ENCODE measurements at regions not wholly inside any gene's neighbourhood (a gene's known extent, or its start where the extent isn't known, plus 50 kb on each side); places are given as distances from the start of the nearest gene placed in this dataset.

- Histone ChIP-seq H3K36me3 (replicated peaks; ENCODE audit: low read depth, low read length) (no peaks in the 10 kb centered on the region), H3K27ac (ENCODE audit: low read length) (peak overlapping the region; percentile 20; the same call in 1 of the 2 replicates), H3K9me3 (ENCODE audit: insufficient read depth, low read length) (no peaks in the 10 kb centered on the region), H3K9ac (ENCODE audit: low read length) (no peak overlapping the region), H3K4me3 (ENCODE audit: low read length) (no peak overlapping the region), H3K79me2 (ENCODE audit: low read length) (no peaks in the 10 kb centered on the region), H2AFZ (ENCODE audit: low read depth, low read length) (0 out of 2 replicates have a peak overlapping the region, but pooled peaks have one; percentile 22), H4K20me1 (ENCODE audit: insufficient read depth, low read length) (no peaks in the 10 kb centered on the region), H3K4me2 (ENCODE audit: low read length) (no peak overlapping the region), H3K27me3 (ENCODE audit: low read depth, low read length) (no peaks in the 10 kb centered on the region), H3K4me1 (ENCODE audit: low read length) (peaks cover 28% of the 10 kb centered on the region)
- TF ChIP-seq CTCF (IDR thresholded peaks at IDR 0.05; ENCODE audit: low read depth, low read length) (no peak), EZH2phosphoT487 (IDR thresholded peaks at IDR 0.05; ENCODE audit: low read depth) (no peak)
Measured at GRCh38 chr2:61774351-61774750, 79.5 kb downstream of the FAM161A start.

DNA sequence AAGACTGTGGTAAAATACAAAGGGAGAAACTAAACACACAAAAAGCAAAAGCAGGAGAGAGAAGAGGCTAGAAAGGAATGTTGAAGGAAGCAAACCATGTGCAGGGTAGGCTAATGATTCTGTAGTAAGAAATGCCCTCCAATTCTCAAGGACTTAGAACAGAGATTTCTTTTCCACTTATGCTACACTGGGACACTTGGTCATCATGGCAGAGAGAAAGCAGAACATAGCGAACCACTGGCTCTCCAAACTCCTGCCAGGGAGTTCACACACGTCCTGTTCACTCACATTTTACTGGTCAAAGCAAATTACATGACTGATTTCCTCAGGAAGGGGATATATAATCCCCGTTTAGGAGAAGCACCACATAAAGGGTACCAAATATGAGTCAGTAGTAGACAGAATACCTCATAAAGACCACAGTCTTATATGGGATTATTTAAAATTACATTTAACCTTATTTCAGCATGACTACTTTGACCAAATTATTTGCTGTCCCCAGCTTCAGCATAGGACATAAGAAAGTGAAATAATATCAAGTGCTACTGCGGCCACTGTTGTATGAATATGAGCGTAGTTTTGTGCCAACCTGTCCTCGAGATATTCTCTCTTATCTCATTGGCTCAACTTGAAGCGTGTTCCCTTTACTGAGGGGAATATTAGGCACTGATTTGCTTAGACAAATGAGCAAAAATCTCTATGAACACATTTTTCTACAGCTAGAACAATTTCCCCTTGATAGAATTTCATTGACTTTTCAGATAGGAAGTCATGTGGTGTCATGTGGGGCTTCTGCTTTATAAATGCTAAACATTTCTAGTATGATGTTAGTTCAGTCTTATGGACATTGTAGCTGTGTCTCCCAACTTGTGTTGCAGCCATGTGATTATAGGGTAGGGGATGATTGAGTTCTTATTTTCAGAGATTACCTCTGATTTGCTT is 81.7 kb downstream of the FAM161A start:
- H3K36me3 ChIP-seq (replicated peaks; ENCODE audit: low read depth, low read length) = no peaks in the 10 kb centered on the region
- peaks cover 28% of the 10 kb centered on the region for H3K4me1 ChIP-seq (ENCODE audit: low read length)
- H3K9me3 ChIP-seq (ENCODE audit: insufficient read depth, low read length) = no peaks in the 10 kb centered on the region
- no peak overlapping the region for H3K27ac ChIP-seq (ENCODE audit: low read length)
- no peak overlapping the region for H3K4me2 ChIP-seq (ENCODE audit: low read length)
- no peaks in the 10 kb centered on the region for H4K20me1 ChIP-seq (ENCODE audit: insufficient read depth, low read length)
- H3K27me3 ChIP-seq (ENCODE audit: low read depth, low read length) = no peaks in the 10 kb centered on the region
- peak overlapping the region; percentile 81 for H2AFZ ChIP-seq (ENCODE audit: low read depth, low read length)
- H3K4me3 ChIP-seq (ENCODE audit: low read length) = no peak overlapping the region
- TF ChIP-seq EZH2phosphoT487 (IDR thresholded peaks at IDR 0.05; ENCODE audit: low read depth) (no peak), CTCF (IDR thresholded peaks at IDR 0.05; ENCODE audit: low read depth, low read length) (no peak)
- H3K9ac ChIP-seq (ENCODE audit: low read length) = no peak overlapping the region
- H3K79me2 ChIP-seq (ENCODE audit: low read length) = no peaks in the 10 kb centered on the region

DNA sequence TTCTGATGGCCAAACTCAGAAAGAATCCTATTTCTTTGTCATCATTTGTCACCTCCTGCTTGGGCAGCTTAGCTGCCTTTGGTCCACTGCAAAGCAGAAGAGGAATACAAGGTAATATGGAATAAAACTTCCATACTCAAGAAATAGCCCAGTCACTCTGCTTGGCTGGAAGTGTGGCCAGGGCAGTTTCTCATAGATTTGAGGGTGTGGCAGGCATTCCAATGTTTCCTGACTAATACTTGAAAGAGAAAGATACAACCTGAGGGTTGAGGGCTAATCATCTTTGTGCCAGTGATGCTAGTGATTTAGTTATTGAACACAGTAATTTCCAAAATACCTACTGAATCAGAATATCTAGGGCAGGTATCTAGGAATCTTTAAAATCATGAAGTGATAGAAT is 83.1 kb downstream of the FAM161A start:
- Histone ChIP-seq H3K4me2 (ENCODE audit: low read length) (no peak overlapping the region), H3K4me1 (ENCODE audit: low read length) (peaks cover 15% of the 10 kb centered on the region), H3K9me3 (ENCODE audit: insufficient read depth, low read length) (no peaks in the 10 kb centered on the region), H3K9ac (ENCODE audit: low read length) (no peak overlapping the region), H3K27ac (ENCODE audit: low read length) (no peak overlapping the region), H3K27me3 (ENCODE audit: low read depth, low read length) (no peaks in the 10 kb centered on the region), H2AFZ (ENCODE audit: low read depth, low read length) (no peak overlapping the region), H3K36me3 (replicated peaks; ENCODE audit: low read depth, low read length) (no peaks in the 10 kb centered on the region), H4K20me1 (ENCODE audit: insufficient read depth, low read length) (no peaks in the 10 kb centered on the region), H3K79me2 (ENCODE audit: low read length) (no peaks in the 10 kb centered on the region), H3K4me3 (ENCODE audit: low read length) (no peak overlapping the region)
- no peak for TF ChIP-seq EZH2phosphoT487 (IDR thresholded peaks at IDR 0.05; ENCODE audit: low read depth)
- TF ChIP-seq CTCF (IDR thresholded peaks at IDR 0.05; ENCODE audit: low read depth, low read length) = no peak

DNA sequence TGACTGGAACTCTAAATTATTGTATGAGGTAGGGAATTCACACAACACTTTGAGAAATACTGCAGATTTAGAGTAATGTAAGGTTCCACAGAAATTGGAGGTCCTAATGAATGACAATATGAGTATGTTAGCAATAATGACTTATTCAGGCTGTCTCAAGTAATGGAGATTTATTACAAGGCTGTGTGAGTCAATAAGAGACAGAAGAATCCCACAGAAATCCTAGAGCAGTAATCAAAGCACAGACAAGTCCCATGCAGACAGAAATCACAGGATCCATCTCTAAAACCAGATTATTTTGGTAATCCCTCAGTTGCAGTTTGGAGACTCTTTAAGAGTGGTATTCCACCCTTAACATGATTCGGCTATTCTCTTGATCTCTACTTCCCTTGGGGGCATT is 83.6 kb downstream of the FAM161A start:
- H3K9me3 ChIP-seq (ENCODE audit: insufficient read depth, low read length) = no peaks in the 10 kb centered on the region
- no peak for TF ChIP-seq EZH2phosphoT487 (IDR thresholded peaks at IDR 0.05; ENCODE audit: low read depth)
- no peak for TF ChIP-seq CTCF (IDR thresholded peaks at IDR 0.05; ENCODE audit: low read depth, low read length)
- H3K27me3 ChIP-seq (ENCODE audit: low read depth, low read length) = no peaks in the 10 kb centered on the region
- no peak overlapping the region for H2AFZ ChIP-seq (ENCODE audit: low read depth, low read length)
- H3K9ac ChIP-seq (ENCODE audit: low read length) = no peak overlapping the region
- H3K27ac ChIP-seq (ENCODE audit: low read length) = no peak overlapping the region
- H3K4me3 ChIP-seq (ENCODE audit: low read length) = no peak overlapping the region
- no peaks in the 10 kb centered on the region for H3K79me2 ChIP-seq (ENCODE audit: low read length)
- no peaks in the 10 kb centered on the region for H4K20me1 ChIP-seq (ENCODE audit: insufficient read depth, low read length)
- no peak overlapping the region for H3K4me2 ChIP-seq (ENCODE audit: low read length)
- no peaks in the 10 kb centered on the region for H3K36me3 ChIP-seq (replicated peaks; ENCODE audit: low read depth, low read length)
- peaks cover 11% of the 10 kb centered on the region for H3K4me1 ChIP-seq (ENCODE audit: low read length)
